ENCODE measurements at regions not wholly inside any gene's neighbourhood (a gene's known extent, or its start where the extent isn't known, plus 50 kb on each side); places are given as distances from the start of the nearest gene placed in this dataset.
A peak's percentile ranks its signal among the peaks of the same experiment; 100 is the strongest.

DNA sequence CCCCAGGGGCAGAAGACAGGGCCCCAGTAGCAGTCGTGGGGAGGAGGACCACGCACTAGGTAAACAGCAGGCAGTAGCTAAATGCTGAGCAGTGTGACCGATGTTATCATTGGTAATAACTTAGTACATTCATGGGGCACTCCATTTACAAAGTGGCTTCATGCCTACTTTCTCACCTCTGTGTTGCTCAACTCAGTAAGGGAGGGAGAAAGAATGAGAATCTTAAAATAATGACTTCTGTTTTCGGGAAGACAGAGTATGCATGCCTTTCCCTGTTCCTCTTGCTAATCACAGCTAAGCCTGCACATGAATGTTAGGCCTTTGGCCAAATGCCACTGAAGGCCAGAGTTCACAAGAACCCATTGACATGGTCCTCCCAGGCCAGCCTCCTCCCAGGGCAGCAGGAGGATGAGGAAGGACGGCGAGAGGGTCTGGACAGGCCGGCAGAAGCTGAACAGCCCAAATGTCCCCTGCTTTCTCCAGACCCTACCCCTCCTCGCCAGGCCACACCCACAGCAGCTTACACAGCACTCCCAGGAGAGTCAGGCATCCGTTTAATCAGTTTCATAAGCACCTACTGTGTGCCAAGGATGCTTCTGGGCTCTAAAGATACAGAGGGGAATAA lies 183.4 kb downstream of the ANKRD60 start:
- no peaks in the 10 kb centered on the region for H3K36me3 Mint-ChIP-seq
- H3K4me1 Mint-ChIP-seq (ENCODE audit: unreplicated experiment), result no peaks in the 10 kb centered on the region
- DNase-seq (ENCODE audit: extremely low spot score, unreplicated experiment), result no peak
- no peaks in the 10 kb centered on the region for H3K9me3 Mint-ChIP-seq
- no peak overlapping the region for H3K4me3 Mint-ChIP-seq
- H3K27ac Mint-ChIP-seq, result no peak overlapping the region
- H3K27me3 Mint-ChIP-seq, result peaks cover 48% of the 10 kb centered on the region
- TF ChIP-seq, protein P1, sequence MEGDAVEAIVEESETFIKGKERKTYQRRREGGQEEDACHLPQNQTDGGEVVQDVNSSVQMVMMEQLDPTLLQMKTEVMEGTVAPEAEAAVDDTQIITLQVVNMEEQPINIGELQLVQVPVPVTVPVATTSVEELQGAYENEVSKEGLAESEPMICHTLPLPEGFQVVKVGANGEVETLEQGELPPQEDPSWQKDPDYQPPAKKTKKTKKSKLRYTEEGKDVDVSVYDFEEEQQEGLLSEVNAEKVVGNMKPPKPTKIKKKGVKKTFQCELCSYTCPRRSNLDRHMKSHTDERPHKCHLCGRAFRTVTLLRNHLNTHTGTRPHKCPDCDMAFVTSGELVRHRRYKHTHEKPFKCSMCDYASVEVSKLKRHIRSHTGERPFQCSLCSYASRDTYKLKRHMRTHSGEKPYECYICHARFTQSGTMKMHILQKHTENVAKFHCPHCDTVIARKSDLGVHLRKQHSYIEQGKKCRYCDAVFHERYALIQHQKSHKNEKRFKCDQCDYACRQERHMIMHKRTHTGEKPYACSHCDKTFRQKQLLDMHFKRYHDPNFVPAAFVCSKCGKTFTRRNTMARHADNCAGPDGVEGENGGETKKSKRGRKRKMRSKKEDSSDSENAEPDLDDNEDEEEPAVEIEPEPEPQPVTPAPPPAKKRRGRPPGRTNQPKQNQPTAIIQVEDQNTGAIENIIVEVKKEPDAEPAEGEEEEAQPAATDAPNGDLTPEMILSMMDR (conservative IDR thresholded peaks at IDR 0.05), result no peak

- Mint-ChIP-seq H3K27ac (peak overlapping the region; percentile 36), H3K9me3 (no peaks in the 10 kb centered on the region), H3K4me3 (no peak overlapping the region), H3K36me3 (no peaks in the 10 kb centered on the region), H3K27me3 (peaks cover 54% of the 10 kb centered on the region), H3K4me1 (ENCODE audit: unreplicated experiment) (no peaks in the 10 kb centered on the region)
- DNase-seq (ENCODE audit: extremely low spot score, unreplicated experiment), result no peak
- TF ChIP-seq, protein P1 (conservative IDR thresholded peaks at IDR 0.05), result no peak
These were observed 184.2 kb downstream of the ANKRD60 start for GRCh38 chr20:58044286-58044685.

GRCh38 chr20:58043236-58044140 lies 185.0 kb downstream of the ANKRD60 start:
- DNase-seq (ENCODE audit: extremely low spot score, unreplicated experiment), result no peak
- Mint-ChIP-seq H3K27me3 (peaks cover 54% of the 10 kb centered on the region), H3K27ac (peak overlapping the region; percentile 36), H3K4me1 (ENCODE audit: unreplicated experiment) (no peaks in the 10 kb centered on the region), H3K9me3 (no peaks in the 10 kb centered on the region), H3K36me3 (no peaks in the 10 kb centered on the region), H3K4me3 (no peak overlapping the region)
- TF ChIP-seq, protein P1 (conservative IDR thresholded peaks at IDR 0.05), result no peak

DNA sequence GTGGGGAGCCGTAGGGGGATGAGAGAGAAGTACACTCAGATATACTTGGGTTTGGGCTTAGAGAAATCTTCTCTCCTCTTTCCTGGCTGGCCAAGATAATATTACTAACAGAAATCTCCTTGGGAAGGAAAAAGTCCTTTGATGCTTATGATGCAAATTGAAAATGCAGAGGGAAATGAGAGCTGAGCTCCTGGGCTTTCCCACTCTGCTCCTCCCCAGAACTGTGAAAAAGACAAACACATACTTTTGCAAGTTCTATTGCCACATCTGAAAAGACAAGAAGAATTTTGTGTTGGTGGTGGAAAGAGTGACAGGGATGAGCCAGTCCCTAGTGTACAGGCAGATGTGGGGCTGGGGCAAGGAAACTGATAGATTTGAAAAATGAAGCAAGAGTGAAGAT lies 185.9 kb downstream of the ANKRD60 start:
- Mint-ChIP-seq H3K9me3 (no peaks in the 10 kb centered on the region), H3K27ac (no peak overlapping the region), H3K36me3 (no peaks in the 10 kb centered on the region), H3K4me1 (ENCODE audit: unreplicated experiment) (no peaks in the 10 kb centered on the region), H3K27me3 (peaks cover 49% of the 10 kb centered on the region), H3K4me3 (no peak overlapping the region)
- TF ChIP-seq, protein P1 (conservative IDR thresholded peaks at IDR 0.05), result no peak
- no peak for DNase-seq (ENCODE audit: extremely low spot score, unreplicated experiment)

DNA sequence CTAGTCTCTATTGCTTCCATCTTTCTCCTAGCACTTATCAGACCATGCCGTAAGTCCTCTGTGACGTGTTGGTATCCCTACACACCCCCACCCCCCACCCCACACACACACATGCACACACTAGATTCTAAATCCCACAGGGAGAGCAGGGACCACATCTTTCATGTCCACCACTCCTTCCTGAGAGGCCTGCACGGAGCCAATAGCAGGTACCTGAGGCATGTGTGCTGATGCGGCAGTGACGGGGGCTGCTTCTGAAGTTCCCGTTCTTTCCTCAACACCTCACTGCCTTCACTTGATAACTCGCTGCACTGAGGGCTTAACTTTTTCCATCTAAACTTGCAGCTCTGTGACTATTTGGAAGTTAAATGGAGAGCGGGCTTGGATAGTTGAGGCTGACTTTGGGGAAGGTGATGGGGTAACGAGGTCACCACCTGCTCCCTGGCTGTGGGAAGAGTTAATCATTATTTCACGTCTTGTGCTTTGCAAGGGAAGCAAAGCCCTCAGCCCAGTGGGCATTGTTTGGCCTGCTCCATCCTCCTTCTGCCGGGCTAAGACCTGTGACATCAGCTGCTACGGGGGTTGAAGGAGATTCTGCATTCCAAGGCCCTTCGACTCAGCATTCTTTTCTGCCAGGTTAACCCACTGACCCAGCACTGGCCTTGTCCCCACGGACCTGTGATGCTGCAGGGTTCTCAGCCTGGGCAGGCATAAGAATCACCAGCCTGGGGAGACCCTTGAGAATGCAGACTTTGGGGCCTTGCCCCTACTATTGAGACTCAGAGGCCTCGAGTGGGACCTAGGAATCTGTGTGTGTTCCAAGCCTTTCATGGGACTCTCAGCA lies 187.8 kb downstream of the ANKRD60 start:
- Mint-ChIP-seq H3K27ac (no peak overlapping the region), H3K36me3 (no peaks in the 10 kb centered on the region), H3K27me3 (peaks cover 52% of the 10 kb centered on the region), H3K4me3 (no peak overlapping the region), H3K4me1 (ENCODE audit: unreplicated experiment) (no peaks in the 10 kb centered on the region), H3K9me3 (no peaks in the 10 kb centered on the region)
- TF ChIP-seq, protein P1 (conservative IDR thresholded peaks at IDR 0.05), result no peak
- DNase-seq (ENCODE audit: extremely low spot score, unreplicated experiment), result no peak

All from type B pancreatic cell (in vitro differentiated cells).